Endothelial cell of umbilical vein (primary cell): ENCODE measurements at regions not wholly inside any gene's neighbourhood (a gene's known extent, or its start where the extent isn't known, plus 50 kb on each side); places are given as distances from the start of the nearest gene placed in this dataset.

Experiments
- CTCF ChIP-seq, 2 donors: IDR thresholded peaks; 1 replicate in 1 of 2; 2 replicates in 1 of 2; pipeline ENCODE4 v1.5.1; 2011; ENCODE audit warnings: low read length in 2 of 2, mild to moderate bottlenecking in 2 of 2, moderate library complexity in 2 of 2, control low read depth in 1 of 2, inconsistent platforms in 1 of 2, low read depth in 1 of 2; ENCODE audit not compliant: insufficient read depth in 1 of 2; ENCODE audit errors: extremely low read depth in 1 of 2
- JUN ChIP-seq: IDR thresholded peaks from 2 replicates; pipeline ENCODE4 v1.6.1; 2011; ENCODE audit warnings: borderline replicate concordance, low read depth; ENCODE audit not compliant: insufficient read length, insufficient read depth

GRCh38 chr3:175869404-175869803, 1010.3 kb downstream of the NAALADL2 start:
- TF ChIP-seq CTCF (IDR thresholded peaks at IDR 0.05; ENCODE audit: extremely low read depth in 1 of 2, insufficient read depth in 1 of 2, low read depth in 1 of 2, low read length in 2 of 2) (no peak), JUN (no peak)
